CD4-positive, alpha-beta T cell treated with Interleukin-21 for 1 hour (primary cell): ENCODE measurements at regions not wholly inside any gene's neighbourhood (a gene's known extent, or its start where the extent isn't known, plus 50 kb on each side); places are given as distances from the start of the nearest gene placed in this dataset.
A peak's percentile ranks its signal among the peaks of the same experiment; 100 is the strongest.

Source experiments
- DNase-seq: peaks from one replicate; pipeline ENCODE4 v3.0.0-alpha.2; 2020

DNA sequence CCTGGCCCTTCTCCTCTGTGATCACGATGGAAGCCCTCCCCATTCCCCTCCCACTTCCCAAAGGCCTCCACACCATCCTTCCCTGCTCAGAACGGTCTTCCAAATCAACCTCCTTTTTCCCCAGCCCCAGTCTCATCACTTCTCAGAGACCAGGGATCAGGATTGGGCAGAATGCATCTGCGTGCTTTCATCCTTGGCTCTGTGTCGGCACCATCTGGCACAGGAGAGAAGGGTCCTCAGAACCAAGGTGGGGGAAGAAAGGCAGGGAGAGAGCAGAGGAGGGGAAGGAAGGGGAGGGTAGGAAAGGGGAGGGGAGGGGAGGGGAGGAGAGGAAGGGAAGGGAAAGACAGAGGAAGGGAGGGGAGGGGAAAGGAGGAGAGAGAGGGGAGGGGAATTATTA, 52.4 kb upstream of the FICD start:
- DNase-seq = no peak

DNA sequence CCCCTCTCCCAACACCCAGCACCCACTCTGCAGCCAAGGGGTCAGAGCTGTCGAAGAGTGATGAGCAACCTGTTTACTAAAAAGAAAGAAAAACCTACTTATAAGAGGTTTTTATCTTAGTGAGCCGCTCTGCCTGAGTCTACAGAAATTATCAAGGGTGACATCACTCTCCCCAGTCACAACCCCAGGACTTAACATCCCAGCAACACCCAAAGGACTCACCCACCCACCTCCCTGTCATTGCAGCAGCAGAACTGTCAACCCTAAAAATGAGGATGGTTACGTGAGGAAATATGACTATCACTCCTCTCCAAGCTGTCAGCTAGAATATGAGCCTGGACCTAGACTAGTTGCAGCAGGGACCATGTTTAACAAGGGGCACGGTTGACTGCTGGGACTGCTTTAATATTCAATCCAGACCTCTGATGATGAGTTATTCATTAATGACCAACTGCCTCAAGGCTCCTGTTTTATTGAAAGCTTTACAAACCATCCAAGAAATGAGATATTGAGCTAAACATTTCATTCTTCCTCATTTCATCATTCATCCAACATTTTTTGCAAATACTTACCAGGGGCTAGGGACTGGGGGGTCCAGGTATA, 53.9 kb upstream of the FICD start:
- DNase-seq = no peak

DNA sequence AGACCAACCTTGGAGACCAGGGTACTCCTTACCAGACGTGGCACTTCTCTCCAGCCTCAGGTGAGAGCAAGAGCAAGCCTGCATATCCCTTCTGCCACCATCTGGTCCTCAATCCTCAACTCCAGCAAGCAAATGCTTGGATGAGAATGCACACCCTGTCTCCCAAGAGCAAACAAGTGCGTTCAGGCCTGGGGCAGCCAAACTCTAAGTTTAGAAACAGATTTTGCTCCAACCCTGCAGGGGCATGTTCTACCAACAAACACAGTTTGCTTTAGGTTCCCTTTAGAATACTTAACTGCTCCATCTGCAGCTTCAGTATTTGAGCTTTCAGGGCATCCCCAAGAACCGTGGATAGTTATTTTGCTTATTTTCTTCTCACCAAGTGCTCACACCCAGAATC, 55.9 kb upstream of the FICD start:
- DNase-seq = no peak

- no peak for DNase-seq
These were observed 57.2 kb upstream of the FICD start for GRCh38 chr12:108457734-108458361.

- DNase-seq = peak; percentile 59
These were observed 57.9 kb upstream of the FICD start for GRCh38 chr12:108457006-108457733.

GRCh38 chr12:108455706-108456105, 59.4 kb upstream of the FICD start:
- no peak for DNase-seq

GRCh38 chr12:108454539-108455139, 60.4 kb upstream of the FICD start:
- DNase-seq = no peak

DNA sequence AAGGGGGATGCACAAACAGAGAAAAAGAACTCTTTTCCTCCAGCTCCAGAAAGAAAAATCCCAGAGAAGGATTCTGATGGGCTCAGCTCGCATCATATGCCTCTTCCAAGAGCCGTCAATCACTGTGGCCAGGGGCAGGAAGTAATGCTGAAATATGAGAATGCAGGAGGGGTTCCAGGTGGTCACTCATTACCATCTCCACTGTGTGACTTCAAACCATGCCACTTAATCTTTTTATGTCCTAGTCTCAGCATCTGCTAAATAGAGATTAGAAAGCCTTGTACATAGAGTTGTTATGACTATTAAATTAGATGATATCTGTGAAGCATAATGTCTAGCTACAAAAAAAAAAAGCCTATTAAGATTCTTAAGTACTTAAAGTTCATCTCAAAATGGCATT, 65.6 kb upstream of the FICD start:
- DNase-seq = no peak

DNA sequence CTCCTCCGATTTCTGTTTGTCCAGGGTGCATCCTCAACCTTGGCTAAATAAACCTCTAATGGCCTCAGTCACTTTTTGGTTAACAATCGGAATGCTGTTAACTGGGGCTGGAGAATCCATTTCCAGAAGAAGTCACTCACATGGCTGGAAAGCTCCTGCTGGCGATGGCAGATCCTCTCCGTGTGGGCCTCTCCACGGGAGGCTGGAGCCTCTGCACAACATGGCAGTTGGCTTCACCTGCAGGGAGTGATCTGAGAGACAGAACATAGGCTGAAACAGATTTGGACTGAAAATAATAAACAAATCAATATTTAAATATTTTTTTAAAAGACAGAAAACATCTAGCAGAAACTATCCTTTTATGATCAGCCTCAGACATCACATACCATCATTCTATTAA, 66.8 kb upstream of the FICD start:
- DNase-seq = no peak

DNA sequence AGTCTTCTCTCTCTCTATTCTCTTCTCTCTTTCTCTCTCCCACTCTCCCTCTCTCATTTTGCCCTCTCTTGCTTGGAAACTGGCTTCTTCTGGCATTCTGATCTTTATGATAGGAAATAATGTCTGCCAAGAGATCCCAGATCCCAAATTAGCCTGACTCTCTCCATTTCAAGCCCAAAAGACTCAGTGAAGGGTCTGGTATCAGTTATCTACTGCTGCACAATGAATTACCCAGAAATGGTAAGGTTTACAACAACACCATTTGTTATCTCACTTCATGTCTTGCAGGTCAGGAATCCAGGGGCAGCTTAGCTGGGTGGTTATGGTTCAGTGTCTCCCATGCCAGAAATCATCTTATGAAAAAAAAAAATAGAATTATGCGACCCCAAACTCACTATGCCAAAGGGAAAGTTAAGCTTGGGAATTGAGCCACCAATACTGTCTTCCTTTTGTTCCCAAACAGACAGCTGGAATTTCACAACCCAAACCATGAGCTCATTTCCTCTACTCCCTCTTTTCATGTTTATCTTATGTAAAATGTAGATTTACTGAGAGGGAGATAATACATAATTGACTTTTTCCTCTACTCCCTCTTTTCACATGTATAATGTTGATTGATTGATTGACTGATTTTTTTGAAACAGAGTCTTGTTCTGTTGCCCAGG, 67.8 kb upstream of the FICD start:
- DNase-seq = no peak

- DNase-seq = no peak
These were observed 68.3 kb upstream of the FICD start for GRCh38 chr12:108446766-108447165.

DNA sequence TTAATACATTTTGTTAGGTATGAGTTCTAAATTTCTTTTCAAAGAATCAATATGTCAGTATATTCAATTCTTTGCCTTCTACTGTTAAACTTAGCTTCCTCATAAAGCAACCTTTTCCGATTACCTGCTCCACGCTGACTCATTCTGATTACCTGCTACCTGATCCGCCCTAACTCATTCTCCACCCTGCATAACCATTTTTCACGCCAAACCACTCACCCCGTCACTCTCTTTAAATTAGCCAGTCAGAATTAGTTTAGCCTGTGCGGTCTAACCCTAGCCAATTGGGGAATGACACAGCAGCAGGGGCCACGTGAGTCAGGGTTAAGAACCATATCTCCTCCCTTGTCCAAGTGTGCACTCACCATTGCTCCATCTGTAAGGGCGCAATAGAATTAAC, 72.2 kb upstream of the FICD start:
- no peak for DNase-seq

DNA sequence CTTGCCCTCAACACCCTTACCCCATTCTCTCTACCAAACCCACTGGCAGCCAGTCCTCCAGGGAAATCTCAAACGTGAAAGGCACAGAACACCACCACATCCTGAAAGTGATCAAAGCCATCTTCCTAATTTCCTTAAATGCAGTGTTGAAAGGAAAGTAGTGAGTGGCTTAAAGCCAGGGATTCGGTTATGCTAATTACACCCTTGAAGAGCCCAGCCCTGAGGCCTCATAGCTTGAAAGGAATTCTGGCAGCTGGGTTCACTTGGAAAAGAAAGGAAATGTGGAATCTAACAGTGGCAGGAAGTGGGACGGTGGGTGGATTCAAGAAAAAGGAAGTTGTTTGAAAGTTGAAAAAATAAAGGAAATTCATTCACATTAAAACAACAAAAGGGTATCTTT, 73.0 kb upstream of the FICD start:
- DNase-seq = no peak

- no peak for DNase-seq
These were observed 73.5 kb upstream of the FICD start for GRCh38 chr12:108441549-108441948.

DNA sequence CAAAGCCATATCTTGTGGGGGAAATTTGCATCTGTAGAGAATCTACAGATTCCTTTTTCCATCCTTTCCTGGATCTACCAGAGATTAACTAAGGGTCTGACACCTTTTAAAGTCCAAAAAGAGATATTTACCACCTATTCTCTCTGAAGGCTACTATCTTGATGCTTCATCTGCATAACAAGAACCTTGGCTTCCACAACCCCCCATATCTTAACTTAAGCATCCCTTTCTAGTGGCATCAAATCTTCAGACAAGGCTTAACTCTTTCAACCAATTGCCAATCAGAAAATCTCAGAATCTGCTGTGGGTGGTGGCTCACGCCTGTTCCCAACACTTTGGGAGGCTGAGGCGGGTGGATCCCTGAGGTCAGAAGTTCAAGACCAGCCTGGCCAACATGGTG, 74.3 kb upstream of the FICD start:
- DNase-seq = no peak

- no peak for DNase-seq
These were observed 76.4 kb upstream of the FICD start for GRCh38 chr12:108438667-108439066.

GRCh38 chr12:108432423-108433121, 82.5 kb upstream of the FICD start:
- no peak for DNase-seq

DNA sequence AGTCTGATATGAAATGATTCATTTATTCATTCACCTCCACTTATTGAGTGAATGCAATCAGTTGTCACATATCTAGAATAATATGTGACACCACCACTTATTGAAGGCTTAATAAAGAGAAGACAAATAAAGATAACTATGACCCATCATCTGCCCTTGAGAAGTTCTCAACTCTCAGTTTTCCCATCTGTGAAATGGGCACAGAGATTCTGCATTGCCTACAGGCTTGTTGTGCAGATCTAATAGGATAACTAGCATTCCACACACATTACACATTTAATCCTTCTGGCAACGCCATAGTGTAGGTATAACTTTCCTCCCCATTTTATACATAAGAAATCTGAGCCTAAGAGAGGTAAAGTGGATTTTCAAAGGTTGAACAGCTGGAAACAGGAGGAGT, 84.2 kb upstream of the FICD start:
- DNase-seq = no peak

- DNase-seq = no peak
These were observed 84.8 kb upstream of the FICD start for GRCh38 chr12:108430245-108430644.

DNA sequence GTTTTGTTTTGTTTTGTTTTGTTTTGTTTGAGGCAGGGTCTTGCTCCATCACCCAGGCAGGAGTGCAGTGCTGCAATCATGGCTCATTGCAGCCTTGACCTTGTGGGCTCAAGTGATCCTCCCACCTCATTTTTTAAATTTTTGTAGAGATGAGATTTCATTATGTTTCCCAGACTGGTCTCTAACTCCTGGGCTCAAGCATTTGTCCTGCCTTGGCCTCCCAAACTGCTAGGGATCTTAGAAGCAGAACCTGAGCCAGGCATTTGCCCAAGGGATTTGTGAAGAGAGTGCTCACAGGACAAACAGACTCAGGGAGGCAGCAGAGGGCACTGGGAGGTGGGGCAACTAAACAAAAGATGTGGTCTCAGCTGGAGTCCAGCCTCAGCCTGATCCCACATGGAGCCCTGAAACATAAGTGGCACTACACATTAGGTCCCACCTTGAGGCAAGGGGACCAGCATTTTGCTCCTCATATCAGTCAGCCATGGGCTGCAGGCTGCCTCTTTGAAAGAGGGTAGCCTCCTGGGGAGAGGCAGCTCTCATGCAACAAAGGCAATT, 86.2 kb upstream of the CMKLR1 start:
- no peak for DNase-seq

DNA sequence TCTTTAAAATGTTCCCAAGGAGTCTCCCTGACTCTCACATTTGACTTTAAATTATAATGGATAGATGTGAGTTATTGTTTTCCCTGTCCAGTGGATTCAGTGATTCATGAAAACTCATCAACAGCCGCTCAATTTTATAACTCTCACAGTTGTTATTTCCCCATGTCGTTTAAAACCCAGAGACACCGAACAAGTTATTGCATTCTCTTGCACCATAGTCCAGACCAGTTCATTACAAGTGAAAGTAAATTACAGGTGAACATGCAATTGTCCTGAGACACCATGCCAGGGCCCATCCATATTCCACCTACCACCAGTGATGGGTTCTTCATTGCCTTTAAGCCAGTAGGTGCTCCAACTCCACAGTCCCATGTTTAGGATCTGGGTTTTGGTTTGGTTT, 85.7 kb upstream of the CMKLR1 start:
- no peak for DNase-seq

GRCh38 chr12:108424026-108424425, 84.9 kb upstream of the CMKLR1 start:
- DNase-seq = no peak

DNA sequence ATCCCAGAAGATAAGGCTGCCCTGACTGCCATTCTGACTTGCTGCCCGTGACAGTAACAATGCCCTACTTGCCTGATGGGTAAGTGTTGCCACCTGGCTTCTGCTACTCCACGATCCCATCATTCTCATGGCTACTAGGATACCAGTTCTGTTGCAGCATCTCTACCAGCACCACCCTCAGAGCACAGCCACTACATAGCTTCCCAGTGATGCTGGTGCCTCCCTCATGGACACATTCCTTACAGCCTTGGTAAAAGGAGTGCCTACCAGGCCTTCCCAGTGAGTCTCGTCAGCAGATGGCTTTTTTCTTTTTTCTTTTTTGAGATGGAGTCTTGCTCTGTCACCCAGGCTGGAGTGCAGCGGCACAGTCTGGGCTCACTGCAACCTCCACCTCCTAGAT, 84.4 kb upstream of the CMKLR1 start:
- no peak for DNase-seq
